K562 (cell line): ENCODE measurements at regions not wholly inside any gene's neighbourhood (a gene's known extent, or its start where the extent isn't known, plus 50 kb on each side); places are given as distances from the start of the nearest gene placed in this dataset.

Experiments
- CREM ChIP-seq: IDR thresholded peaks from 2 replicates; pipeline ENCODE4 v1.6.1; 2014; ENCODE audit warnings: antibody characterized with exemption, low read depth
- E2F4 ChIP-seq: sonication (generic); formaldehyde crosslinking; IDR thresholded peaks from 2 replicates; pipeline ENCODE4 v1.8.0; 2022; ENCODE audit warnings: mild to moderate bottlenecking, low read depth, missing genetic modification reagents
- FOXK1 ChIP-seq: sonication (generic); formaldehyde crosslinking; IDR thresholded peaks from 2 replicates; pipeline ENCODE4 v1.8.0; 2022; ENCODE audit warnings: missing genetic modification reagents, mild to moderate bottlenecking, borderline replicate concordance
- MEF2A ChIP-seq: IDR thresholded peaks from 2 replicates; pipeline ENCODE4 v1.6.1; 2011; ENCODE audit warnings: low read depth, mild to moderate bottlenecking, low read length, moderate library complexity; ENCODE audit not compliant: control insufficient read depth
- MGA ChIP-seq: fragments of 450-650 bp; IDR thresholded peaks from 2 replicates; pipeline ENCODE4 v1.6.1; 2016; ENCODE audit warnings: mild to moderate bottlenecking, moderate library complexity
- NR4A1 ChIP-seq, 2 experiments: fragments of 250-450 bp in 1 of 2; fragments of 450-650 bp in 1 of 2; sonication (Bioruptor Pico) in 1 of 2; IDR thresholded peaks; 2 replicates each; pipeline versions ENCODE4 v1.4.0 to v1.6.1; 2016 to 2020; ENCODE audit warnings: mild to moderate bottlenecking in 2 of 2, missing compliant biosample characterization in 1 of 2, missing genetic modification characterization in 1 of 2, moderate library complexity in 1 of 2
- POLR3A ChIP-seq: IDR thresholded peaks from 2 replicates; pipeline ENCODE4 v1.6.1; 2011; ENCODE audit warnings: borderline replicate concordance, mild to moderate bottlenecking, moderate library complexity; ENCODE audit not compliant: insufficient read length, insufficient read depth; ENCODE audit errors: extremely low read depth
- POLR3G ChIP-seq: IDR thresholded peaks from 2 replicates; pipeline ENCODE4 v1.6.1; 2011; ENCODE audit not compliant: insufficient read length, insufficient replicate concordance; ENCODE audit errors: extremely low read depth
- POU5F1 ChIP-seq: fragments of 150-350 bp; IDR thresholded peaks from 2 replicates; pipeline ENCODE4 v1.6.1; 2014; ENCODE audit warnings: borderline replicate concordance, low read length, low read depth, mild to moderate bottlenecking; ENCODE audit not compliant: partially characterized antibody
- STAG1 ChIP-seq: sonication (generic); formaldehyde crosslinking; IDR thresholded peaks from 2 replicates; pipeline ENCODE4 v1.5.0; 2020; ENCODE audit warnings: missing genetic modification reagents, borderline replicate concordance
- ZKSCAN8 ChIP-seq: fragments of 200-800 bp; sonication (Bioruptor generic); IDR thresholded peaks from 2 replicates; pipeline ENCODE4 v1.6.1; 2016; ENCODE audit warnings: missing genetic modification characterization, missing compliant biosample characterization

- TF ChIP-seq MGA (no peak), POLR3A (no peak), POLR3G (no peak), NR4A1 (CRISPR knock-in tag; IDR thresholded peaks at IDR 0.05) (no peak), NR4A1 (tag; IDR thresholded peaks at IDR 0.05) (no peak), CREM (no peak), STAG1 (CRISPR knock-in tag) (no peak), E2F4 (CRISPR knock-in tag) (no peak), MEF2A (no peak), ZKSCAN8 (CRISPR knock-in tag) (no peak), FOXK1 (no peak), POU5F1 (no peak)
- TF ChIP-seq, all 486 proteins: peak for 0
These were observed 740.7 kb upstream of the SLIT2 start (continued) for GRCh38 chr4:19510993-19511392.
